Thoracic aorta (tissue), 2 donors: ENCODE measurements at regions not wholly inside any gene's neighbourhood (a gene's known extent, or its start where the extent isn't known, plus 50 kb on each side); places are given as distances from the start of the nearest gene placed in this dataset.

Experiments used
- ATAC-seq: fragments of 150-250 bp; one replicate; pipeline ENCODE4 v1.8.0; 2017; ENCODE audit warnings: low read depth; ENCODE audit not compliant: insufficient number of reproducible peaks, low FRiP score
- DNase-seq: peaks from one replicate; pipeline ENCODE4 v3.0.0-alpha.2; 2020; ENCODE audit warnings: low spot score
- H3K27ac ChIP-seq, 2 donors: fragments of 200-600 bp; sonication (generic); 1 replicate in 1 of 2; 2 replicates in 1 of 2; pipeline ENCODE4 v1.5.1; 2016; ENCODE audit warnings: mild to moderate bottlenecking in 2 of 2, moderate library complexity in 2 of 2
- H3K27me3 ChIP-seq: fragments of 200-600 bp; sonication (generic); replicated peaks from 2 replicates; pipeline ENCODE4 v1.6.0; 2016; ENCODE audit warnings: mild to moderate bottlenecking; ENCODE audit not compliant: insufficient read depth
- H3K36me3 ChIP-seq: fragments of 200-600 bp; sonication (generic); one replicate; pipeline ENCODE4 v1.5.1; 2016
- H3K4me1 ChIP-seq, 2 donors: fragments of 200-600 bp; sonication (generic); 1 replicate in 1 of 2; 2 replicates in 1 of 2; pipeline versions ENCODE4 v1.5.1 to v1.6.0; 2016; ENCODE audit warnings: low read depth in 2 of 2, mild to moderate bottlenecking in 1 of 2; ENCODE audit not compliant: control insufficient read depth in 1 of 2
- H3K4me3 ChIP-seq: fragments of 200-600 bp; sonication (generic); 2 replicates; pipeline ENCODE4 v1.5.1; 2016; ENCODE audit warnings: mild to moderate bottlenecking
- H3K9me3 ChIP-seq: fragments of 200-600 bp; sonication (generic); 2 replicates; pipeline ENCODE4 v1.5.1; 2016
- CTCF ChIP-seq: fragments of 200-600 bp; sonication (generic); IDR thresholded peaks from one replicate; pipeline ENCODE4 v1.5.1; 2019; ENCODE audit warnings: antibody characterized with exemption

GRCh38 chr18:53610957-53611356 lies 613.5 kb downstream of the MBD2 start:
- DNase-seq (no peak), ATAC-seq (no peak)
- Histone ChIP-seq H3K4me1 (no peaks in the 10 kb centered on the region), H3K27ac (no peak overlapping the region), H3K27me3 (no peaks in the 10 kb centered on the region), H3K36me3 (no peaks in the 10 kb centered on the region), H3K4me3 (no peak overlapping the region), H3K9me3 (no peaks in the 10 kb centered on the region)
- no peak for TF ChIP-seq CTCF

GRCh38 chr18:53606792-53607191 lies 617.7 kb downstream of the MBD2 start:
- H3K27me3 ChIP-seq: no peaks in the 10 kb centered on the region
- no peak for ATAC-seq

GRCh38 chr18:53605198-53605597 lies 619.3 kb downstream of the MBD2 start:
- ATAC-seq: no peak

More at GRCh38 chr18:53606792-53607191, 617.7 kb downstream of the MBD2 start:
- H3K4me3 ChIP-seq: no peak overlapping the region
- H3K36me3 ChIP-seq: no peaks in the 10 kb centered on the region
- no peak for TF ChIP-seq CTCF
- DNase-seq: no peak
- H3K27ac ChIP-seq: no peak overlapping the region
- no peaks in the 10 kb centered on the region for H3K4me1 ChIP-seq
- no peaks in the 10 kb centered on the region for H3K9me3 ChIP-seq

GRCh38 chr18:53603276-53603675 lies 621.2 kb downstream of the MBD2 start:
- Histone ChIP-seq H3K36me3 (no peaks in the 10 kb centered on the region), H3K27ac (no peak overlapping the region), H3K9me3 (no peaks in the 10 kb centered on the region), H3K4me3 (no peak overlapping the region), H3K4me1 (no peaks in the 10 kb centered on the region), H3K27me3 (no peaks in the 10 kb centered on the region)
- ATAC-seq (no peak), DNase-seq (no peak)
- no peak for TF ChIP-seq CTCF

More at GRCh38 chr18:53605198-53605597, 619.3 kb downstream of the MBD2 start:
- H3K9me3 ChIP-seq: no peaks in the 10 kb centered on the region
- no peak for DNase-seq
- no peaks in the 10 kb centered on the region for H3K4me1 ChIP-seq
- H3K27ac ChIP-seq: no peak overlapping the region
- no peak for TF ChIP-seq CTCF
- H3K4me3 ChIP-seq: no peak overlapping the region
- no peaks in the 10 kb centered on the region for H3K27me3 ChIP-seq
- H3K36me3 ChIP-seq: no peaks in the 10 kb centered on the region

GRCh38 chr18:53601344-53601743 lies 623.1 kb downstream of the MBD2 start:
- Histone ChIP-seq H3K27me3 (no peaks in the 10 kb centered on the region), H3K9me3 (no peaks in the 10 kb centered on the region), H3K4me3 (no peak overlapping the region), H3K36me3 (no peaks in the 10 kb centered on the region), H3K27ac (no peak overlapping the region), H3K4me1 (no peaks in the 10 kb centered on the region)
- ATAC-seq (no peak), DNase-seq (no peak)
- no peak for TF ChIP-seq CTCF
